ENCODE measurements at regions not wholly inside any gene's neighbourhood (a gene's known extent, or its start where the extent isn't known, plus 50 kb on each side); places are given as distances from the start of the nearest gene placed in this dataset.

GRCh38 chr1:73537400-73537799 lies 660.6 kb downstream of the LRRIQ3 start:
- TF ChIP-seq CTCF (IDR thresholded peaks at IDR 0.05): no peak
- TF ChIP-seq POLR2A (IDR thresholded peaks at IDR 0.05): no peak

All from uterus (tissue), 2 donors.